Activated CD4-positive, alpha-beta T cell treated with anti-CD3 and anti-CD28 coated beads for 4 hours (primary cell): ENCODE measurements at regions not wholly inside any gene's neighbourhood (a gene's known extent, or its start where the extent isn't known, plus 50 kb on each side); places are given as distances from the start of the nearest gene placed in this dataset.

Source experiments
- DNase-seq, 2 donors: peaks; one replicate each; pipeline ENCODE4 v3.0.0-alpha.2; 2020

DNA sequence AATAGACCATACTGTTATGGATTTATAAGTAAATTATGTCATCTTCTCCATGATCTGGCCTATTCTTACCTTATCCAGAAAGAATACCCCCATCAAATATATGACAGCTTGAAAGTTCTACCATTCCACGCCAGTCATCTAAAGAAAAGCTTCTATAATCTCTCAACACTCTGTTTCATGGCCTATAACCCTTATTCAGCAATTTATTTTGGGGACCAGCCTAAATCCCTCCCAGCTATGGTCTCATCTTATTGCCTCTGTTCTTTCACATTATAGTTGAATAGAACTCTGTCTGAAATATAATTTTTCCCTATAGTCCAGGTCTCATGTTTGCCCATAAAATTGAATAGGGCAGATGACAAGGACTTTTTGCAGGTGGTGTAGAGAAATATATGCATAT is 2387.6 kb upstream of the WWC1 start:
- no peak for DNase-seq

DNA sequence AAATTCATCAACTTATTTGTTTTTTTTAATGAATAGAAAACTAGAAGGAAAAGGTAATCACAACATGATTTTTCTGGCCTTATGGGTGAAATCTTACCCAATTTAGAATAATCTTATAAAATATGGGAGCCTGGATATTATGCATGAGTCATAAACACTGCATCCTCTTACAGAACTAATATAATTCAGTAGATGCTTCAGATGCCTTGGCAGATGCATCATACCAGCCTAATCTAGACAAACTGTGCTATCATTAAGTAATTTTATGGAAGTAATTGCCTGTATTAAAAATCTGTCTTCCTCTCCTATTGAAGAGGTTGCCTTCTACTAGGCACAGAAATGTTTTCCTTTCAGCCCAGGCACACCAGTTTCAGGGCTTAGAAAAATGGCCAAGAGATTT is 2384.6 kb upstream of the WWC1 start:
- DNase-seq, result no peak

DNA sequence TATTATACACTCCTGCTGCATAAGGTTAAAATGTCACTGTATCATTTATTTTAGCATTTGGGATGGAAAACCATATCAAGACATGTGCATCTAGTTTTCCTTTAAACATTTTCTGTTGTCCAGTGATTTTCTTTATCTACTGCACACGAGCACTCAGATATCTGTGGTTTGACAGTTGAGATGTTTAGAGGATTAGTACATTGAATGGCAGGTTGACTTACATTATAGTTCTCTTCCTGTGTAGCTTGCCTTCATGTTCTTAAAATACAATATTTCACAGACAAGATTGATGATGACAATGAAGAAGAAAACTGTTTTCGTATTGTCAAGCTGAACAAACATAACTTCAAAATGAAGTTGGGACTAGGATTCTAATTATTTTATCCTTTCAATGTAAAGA is 2378.4 kb upstream of the WWC1 start:
- no peak for DNase-seq

DNA sequence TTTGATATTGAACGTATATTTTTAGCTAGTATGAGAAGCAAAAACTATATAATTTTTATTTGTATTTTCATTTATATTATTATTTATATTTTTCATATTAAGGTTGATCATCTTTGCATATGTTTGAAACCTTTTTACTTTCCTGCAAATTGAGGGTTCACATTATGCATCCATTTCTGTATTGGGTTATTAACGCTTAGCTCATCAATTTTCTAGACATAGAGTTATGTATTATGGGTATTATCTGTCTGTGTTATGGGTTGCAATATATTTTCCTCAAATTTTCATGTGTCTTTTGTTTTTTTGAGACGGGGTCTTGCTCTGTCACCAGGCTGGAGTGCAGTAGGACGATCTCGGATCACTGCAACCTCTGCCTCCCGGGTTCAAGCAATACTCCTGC is 2377.0 kb upstream of the WWC1 start:
- DNase-seq, result no peak

DNA sequence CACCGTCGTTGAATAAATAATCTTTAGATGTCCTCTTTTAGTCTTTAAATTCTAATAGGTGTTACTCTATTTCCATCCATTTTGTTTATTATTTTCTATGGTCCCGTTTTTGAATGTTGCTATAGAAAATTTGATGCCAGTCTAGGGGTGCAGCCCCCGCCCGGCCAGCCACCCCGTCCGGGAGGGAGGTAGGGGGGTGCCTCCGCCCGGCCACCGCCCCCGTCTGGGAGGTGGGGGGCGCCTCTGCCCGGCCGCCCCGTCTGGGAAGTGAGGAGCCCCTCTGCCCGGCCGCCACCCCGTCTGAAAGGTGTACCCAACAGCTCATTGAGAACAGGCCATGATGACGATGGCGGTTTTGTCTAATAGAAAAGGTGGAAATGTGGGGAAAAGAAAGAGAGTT is 2372.2 kb upstream of the WWC1 start:
- DNase-seq, result no peak

DNA sequence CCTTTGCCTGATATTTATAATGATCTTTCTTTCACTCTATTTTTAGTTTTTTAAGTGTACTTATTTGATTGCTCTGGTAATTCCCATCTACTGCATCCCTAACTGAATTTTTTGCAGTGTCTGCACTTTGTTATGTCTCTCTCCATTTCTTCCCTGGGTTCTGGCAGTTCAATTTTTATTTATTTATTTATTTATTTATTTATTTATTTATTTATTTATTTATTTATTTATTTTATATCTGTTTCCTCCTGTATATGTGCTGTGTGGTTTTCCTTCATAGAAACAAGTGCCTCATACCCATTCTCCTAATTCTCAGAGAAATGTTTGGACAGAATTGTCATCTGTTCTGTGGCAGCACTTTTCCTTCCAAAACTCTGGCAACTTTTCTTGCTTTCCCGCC is 2370.8 kb upstream of the WWC1 start:
- no peak for DNase-seq

DNA sequence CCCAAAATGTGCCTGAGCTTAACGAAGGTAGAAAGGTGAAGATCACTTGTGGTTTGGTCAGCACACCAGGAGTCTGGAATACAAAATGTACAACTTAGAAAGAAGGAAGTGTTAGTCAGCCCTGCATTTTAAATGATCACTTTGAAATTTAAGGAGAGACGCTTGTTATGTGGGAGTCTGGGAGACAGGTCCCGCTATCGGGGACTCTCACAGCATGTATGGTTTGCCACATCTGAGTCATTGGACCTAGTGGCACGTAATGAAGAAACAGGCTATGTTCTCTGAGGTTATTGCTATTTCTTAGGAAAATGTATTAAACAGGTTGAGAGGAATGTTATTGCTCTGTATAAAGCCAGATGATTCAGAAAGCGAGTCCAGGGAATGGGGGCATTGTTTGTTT is 2362.5 kb upstream of the WWC1 start:
- no peak for DNase-seq

DNA sequence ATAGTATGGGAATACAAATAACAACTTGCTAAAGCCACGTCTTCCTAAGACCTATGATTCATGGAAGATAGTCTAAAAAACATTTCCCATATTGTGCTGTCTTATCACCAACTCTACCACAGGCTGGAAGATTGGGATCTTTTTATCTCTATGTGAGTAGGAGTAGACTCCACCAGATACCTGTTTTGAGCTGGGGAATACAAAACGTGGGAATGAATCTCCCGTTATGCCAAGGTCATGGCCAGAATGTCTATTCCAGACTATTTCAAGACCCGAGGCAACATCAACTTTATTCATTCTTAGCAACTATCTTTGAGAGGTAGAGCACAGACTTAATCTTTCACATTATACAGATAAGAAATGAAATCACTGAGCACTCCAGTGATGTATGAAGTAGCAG is 2350.9 kb upstream of the WWC1 start:
- DNase-seq, result no peak

DNA sequence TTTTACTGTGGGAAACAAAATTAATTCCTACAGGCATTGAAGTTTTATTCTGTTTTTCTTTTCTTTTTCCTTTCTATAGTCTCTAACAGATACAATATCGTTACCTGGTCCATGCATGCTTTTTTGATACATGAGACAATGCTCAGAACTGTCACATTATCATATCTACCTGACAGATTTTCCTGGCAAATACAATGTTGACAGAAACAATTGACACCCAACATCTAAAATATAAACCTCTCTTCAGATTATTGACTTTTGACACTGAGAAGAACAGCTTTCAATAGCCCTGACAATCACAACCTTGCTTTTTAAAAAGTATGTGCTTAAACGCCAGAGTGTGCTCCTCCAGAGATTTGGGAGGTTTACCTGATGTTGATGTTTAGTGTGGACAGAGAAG is 2334.6 kb upstream of the WWC1 start:
- no peak for DNase-seq

DNA sequence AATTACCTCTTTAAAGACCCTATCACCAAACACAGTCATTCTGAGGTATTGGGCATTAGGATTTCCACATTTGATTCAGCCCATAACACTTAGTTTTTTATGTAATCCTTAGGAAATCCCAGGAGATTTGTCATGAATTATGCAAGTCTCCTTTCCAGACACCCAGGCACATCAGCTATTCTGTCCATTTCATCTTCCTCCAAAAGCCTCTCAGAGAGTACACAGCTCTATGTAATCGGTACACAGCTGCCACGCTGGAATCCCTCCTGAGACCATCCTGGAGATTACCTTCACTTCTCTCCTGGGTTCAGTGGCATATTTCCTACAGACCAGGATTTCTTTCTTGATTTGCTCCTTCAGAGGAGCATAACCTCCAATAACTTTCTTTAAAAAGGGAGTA is 2309.8 kb upstream of the WWC1 start:
- DNase-seq, result no peak

DNA sequence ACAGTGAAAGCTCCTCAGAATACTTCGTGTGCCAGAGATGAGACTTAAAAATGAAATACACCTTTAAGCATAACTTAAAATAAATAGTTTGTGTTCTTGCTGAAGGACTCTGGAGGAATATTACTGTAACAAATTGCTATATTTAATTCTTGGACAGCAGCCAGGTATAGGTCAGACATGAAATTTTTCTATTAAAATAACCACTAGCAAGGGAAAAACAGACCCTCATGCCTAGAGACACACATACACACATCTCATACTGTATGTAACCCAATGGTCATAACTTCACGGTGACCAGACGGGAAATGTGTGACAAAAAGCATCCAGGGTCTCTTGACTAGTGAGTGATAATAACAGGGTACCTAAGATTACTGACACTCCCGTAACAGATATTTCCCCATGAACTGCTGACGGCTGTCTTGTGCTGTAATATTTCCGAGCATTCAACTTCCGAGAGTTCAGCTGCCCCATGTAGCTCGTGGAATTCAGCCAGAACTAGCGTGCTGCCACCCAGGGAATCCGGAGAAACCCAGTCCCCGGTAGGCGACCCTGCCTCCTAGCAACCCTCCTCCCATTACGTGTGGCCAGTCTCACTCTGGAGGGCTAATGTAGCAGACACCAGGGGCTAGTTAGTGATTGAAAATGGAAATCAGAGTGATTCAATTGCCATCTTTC is 2295.1 kb upstream of the WWC1 start:
- DNase-seq, result no peak

DNA sequence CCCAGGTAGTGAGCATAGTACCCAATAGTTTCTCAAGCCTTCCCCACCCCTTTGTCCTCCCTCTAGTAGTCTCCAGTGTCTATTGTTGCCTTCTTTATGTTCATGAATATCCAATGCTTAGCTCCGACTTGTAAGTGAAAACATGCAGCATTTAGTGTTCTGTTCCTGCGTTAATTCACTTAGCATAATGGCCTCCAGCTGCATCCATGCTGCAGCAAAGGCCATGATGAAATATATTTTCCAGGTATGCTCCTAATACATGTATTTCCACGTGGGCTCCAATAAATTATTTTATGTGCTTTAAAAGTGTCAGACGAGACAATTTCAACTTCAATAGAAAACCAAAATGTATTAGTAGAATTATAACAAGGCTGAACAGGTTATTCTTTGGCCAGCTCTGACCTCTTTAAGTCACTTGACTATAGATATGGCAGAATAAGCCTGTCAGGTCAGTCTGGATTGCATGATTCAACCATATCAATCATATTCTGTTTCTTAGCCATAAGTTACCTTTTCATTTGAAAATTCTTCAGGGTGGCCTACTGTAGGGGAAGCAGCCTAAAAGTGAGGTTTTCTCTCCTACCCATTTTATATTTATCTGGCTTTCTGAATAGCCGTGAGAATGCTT is 2291.6 kb upstream of the WWC1 start:
- no peak for DNase-seq

DNA sequence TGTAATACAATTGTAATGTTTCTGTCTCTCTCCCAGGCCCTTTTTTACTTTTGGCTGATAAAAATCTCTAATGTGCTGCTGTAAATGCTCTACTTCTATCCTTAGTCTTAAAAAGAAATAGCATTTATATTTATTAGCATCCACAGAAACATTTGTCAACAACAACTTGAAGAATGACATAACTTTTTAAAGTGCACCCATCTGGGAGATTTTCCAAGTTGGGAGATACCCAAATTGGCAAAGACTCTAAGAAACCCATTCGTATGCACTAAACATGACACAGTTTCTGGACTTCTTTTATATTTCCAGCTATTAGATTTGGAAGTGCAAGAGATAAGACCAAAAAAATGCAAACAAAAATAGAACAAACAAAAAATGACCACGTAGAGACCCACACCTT is 2287.4 kb upstream of the WWC1 start:
- DNase-seq, result no peak

DNA sequence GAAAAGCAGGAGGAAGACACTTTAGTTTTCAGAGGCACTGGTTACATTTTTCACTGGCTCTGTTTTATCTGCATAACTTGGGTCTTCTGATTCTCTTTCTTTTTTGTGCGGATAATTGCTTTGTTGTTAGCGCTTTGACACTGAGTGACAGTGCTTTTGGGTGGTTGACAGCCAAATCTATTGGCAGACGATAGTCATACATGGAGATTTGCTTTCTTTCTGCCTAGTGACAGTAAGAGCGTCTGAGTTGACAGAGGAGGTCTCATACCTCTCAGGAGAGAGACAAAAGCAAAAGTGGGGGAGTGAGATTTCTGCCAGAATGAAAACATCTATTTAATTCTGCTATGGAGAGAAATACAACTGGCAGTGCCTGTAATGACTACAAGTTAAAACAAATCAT is 2278.0 kb upstream of the WWC1 start:
- no peak for DNase-seq

DNA sequence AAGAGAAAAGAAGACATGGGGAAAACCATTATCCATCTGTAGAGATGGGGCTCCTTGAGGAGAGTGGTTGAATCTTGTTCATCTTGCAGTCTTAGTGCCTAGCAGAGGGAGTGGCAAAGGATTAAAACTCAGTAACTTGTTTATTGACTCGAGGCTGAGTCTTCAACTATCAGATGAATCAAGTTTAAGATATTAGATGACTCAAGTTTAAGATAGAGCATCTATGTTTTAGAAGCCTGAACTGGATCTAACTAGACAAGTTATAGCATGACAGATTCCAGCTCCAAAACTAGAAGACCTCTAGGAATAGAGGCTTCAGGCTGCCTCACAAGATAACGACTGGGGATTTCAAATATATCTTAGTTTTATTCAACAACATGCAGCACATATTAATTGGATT is 2277.2 kb upstream of the WWC1 start:
- no peak for DNase-seq

DNA sequence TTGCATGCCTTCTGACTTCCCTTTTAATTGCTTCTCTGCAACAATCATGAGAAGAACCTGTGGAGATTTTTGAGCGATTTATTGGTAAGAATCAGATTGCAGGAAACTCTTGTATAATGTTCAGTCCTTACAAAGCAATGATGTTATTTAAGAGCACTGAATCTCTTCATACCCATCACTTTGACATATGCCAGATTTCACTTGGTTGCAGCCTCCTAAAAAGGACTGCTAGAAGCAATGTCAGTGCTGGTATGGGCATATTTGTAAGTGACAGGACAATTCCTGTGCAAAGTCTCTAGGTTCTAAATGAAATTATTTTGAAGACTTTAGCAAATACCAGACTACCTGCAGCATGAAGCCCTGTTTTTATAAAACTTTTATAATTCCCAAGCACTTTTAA is 2272.7 kb upstream of the WWC1 start:
- no peak for DNase-seq

DNA sequence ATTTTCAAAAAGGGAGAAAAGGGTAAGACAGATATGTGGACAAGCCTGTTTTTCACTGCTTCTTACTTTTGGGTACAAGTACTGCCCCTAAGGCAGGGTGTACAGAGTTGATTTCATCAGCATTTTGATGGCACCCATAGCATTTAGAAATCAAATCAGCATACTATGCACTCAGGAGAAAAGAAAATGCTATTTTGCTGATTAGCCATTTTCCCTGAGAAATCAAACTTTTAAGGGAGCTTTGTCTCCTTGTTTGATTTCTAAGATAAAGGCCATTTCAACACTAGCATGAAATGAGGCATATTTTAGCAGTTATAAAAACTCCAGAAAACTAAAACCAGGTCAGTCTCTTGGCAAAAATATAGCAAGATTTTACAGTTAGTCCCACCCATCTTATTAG is 2269.4 kb upstream of the WWC1 start:
- DNase-seq, result no peak

DNA sequence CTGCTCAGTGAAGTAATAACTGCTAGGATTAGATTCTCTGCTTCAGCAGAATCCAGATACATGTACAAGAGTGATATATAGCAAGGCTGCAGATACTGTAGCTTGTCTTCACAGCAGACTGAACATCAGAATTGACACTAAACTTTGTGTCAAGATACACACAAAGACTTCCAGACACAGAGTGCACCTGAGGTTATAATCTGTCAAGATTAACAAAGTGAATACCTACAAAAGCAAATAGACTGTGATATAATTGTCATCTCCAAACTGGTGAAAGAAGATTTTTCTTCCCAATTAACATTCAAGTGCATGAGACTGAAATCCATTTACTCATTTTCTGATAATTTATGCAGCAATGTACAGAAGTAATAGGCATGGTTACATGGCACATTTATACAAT is 2266.5 kb upstream of the WWC1 start:
- DNase-seq, result no peak

DNA sequence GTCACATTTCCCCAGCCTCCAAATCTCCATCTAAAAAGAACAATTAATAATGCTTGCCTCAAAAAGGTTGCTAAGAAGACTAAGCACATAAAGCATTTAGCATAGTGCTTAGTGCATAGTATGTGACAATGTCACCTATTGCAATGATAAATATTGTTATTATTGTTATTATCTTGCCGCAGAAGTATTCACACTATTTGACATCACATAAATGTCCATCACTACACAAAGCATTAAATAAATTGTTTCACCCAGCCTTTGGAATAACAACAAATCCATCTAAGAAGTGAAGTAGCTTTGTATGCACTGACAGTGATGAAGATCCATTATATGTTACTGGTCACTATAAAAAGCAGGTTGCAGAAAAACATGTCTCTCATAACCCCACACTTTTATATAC is 2263.9 kb upstream of the WWC1 start:
- DNase-seq, result no peak

DNA sequence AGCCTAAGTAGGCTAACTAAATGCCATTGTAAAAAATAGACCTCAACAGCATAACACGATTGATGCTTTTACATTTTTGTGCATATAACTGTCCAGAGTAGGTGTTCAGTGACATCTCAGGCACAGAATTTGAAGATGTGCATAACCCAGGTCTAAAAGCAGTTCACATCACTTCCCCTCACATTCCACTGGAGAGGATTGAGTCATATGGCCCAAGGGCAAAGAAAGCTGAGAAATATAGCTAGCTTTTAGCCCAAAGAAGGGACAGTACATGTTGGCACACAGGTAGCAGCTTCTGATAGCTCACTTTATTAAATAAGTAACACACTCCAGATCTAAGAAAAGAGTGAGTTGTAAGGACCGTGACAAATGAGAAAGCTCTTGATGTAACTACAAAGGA is 2259.5 kb upstream of the WWC1 start:
- DNase-seq, result no peak

DNA sequence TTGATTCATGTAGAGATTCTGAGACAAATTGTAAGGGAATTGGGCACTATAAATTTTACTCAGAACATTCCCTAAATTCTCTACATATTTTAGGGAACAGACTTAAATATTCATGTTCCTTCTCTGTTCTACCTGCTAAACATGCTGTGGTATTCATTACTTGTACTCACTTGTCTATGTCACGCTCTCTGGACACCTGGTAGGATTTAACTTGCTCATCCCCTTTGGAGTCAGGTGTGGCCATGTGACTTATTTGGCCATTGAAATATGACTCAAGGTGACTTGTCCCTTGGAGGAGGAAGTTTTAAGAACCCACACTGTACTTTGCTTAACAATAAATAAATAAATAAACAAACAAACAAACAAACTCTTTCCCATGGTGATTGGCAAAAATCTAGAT is 2258.8 kb upstream of the WWC1 start:
- DNase-seq, result no peak

DNA sequence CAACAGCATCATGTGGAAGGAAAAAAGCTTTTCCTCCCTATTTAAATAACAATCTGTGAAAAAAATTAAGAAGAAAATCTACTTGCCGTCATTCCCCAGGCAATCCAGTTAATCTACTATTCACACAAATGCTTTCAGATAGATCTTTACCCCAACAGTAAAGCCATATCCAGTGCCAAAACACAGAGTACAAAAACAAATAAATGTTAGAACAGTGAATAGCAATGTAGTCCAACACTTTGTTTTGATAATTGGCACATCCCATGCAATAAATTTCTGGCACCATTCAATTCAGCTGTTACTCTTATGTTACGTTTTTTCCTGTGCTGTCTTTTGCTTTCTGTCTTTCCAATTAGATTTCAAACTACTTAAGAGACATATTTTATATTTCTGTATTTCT is 2245.5 kb upstream of the WWC1 start:
- DNase-seq, result no peak

DNA sequence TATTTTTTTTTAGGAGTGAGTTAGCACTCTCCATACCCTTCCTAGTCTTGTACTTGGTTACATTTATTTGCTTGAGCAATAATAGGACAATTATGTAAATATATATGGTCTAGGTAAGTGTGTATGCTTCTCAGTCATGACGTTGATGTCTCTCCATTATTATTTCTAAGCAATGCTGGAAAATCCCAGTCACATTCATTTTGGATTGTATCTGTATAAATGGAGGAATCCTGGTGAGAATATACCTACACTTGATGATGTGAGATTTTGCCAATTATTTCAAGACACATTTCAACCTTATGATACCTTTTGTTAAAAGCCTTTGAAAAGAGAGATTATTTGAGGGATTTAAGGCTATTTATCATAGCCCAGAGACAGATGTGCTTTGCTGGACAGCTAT is 2244.5 kb upstream of the WWC1 start:
- no peak for DNase-seq

DNA sequence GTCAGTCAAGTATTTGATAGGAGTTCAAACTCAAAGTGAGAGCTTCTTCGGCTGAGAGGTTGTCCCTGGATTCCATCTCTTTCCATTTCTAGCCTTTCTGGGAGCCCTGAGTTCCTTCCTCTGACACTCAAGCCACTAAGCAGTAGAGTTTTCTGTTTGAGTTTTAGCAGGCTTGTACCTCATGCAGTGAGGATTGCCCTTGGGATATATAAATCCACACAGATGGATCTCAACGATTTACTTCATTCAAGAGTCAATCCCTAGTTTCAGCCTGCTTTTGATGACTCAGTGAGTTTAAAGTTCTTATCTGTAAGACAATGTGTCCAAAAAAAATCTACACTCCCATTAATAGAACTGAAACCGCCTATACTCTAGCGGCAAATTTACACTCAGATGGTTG is 2240.9 kb upstream of the WWC1 start:
- no peak for DNase-seq

DNA sequence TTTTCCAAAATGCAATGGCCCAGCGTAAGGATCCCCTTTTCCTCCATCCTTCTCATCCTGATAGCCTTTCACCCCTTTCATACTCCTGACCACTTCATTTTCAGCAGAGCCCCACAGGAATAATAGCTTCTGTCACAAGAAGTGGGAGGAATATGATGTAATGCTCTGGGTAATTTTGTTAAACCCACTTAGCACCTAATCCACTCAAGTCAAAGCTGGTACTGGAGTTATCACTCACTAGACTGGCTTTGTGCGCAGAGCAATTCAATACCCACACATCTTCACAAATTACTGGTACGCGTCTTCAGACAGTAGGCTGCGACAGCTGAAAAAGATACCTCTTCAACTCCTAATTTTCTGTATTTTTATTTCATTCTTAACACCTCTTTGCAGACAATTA is 2232.8 kb upstream of the WWC1 start:
- no peak for DNase-seq

DNA sequence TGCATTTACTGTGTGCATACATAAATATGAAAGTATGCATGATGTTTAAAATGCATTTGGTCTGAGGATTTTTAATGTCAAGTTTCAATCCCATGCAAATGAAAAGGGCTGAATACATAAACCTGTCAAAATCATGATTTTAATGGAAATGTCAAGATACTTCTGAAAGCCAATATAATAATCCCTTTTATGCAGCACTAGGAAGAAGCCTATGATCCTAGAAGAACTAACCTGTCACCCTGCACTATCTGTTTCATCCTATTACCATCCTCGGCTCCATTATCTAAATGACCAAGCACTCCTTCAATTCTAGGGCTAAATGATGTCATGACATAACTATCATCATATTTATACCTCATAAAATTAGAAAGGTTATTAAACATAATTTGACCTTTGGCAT is 2229.4 kb upstream of the WWC1 start:
- DNase-seq, result no peak
